DOHH2 (cell line): ENCODE measurements at regions not wholly inside any gene's neighbourhood (a gene's known extent, or its start where the extent isn't known, plus 50 kb on each side); places are given as distances from the start of the nearest gene placed in this dataset.

Experiments used
- EZH2phosphoT487 ChIP-seq: fragments of 200-600 bp; sonication (generic); IDR thresholded peaks from 2 replicates; pipeline ENCODE4 v1.6.1; 2017; ENCODE audit warnings: borderline replicate concordance, mild to moderate bottlenecking, antibody characterized with exemption, low read length, moderate library complexity, mixed read lengths
- TF ChIP-seq, protein P1 (sequence below): fragments of 200-600 bp; sonication (generic); IDR thresholded peaks from one replicate; pipeline ENCODE4 v1.5.1; 2014; ENCODE audit warnings: antibody characterized with exemption, mild to moderate bottlenecking, low read depth, low read length; ENCODE audit not compliant: poor library complexity, severe bottlenecking

DNA sequence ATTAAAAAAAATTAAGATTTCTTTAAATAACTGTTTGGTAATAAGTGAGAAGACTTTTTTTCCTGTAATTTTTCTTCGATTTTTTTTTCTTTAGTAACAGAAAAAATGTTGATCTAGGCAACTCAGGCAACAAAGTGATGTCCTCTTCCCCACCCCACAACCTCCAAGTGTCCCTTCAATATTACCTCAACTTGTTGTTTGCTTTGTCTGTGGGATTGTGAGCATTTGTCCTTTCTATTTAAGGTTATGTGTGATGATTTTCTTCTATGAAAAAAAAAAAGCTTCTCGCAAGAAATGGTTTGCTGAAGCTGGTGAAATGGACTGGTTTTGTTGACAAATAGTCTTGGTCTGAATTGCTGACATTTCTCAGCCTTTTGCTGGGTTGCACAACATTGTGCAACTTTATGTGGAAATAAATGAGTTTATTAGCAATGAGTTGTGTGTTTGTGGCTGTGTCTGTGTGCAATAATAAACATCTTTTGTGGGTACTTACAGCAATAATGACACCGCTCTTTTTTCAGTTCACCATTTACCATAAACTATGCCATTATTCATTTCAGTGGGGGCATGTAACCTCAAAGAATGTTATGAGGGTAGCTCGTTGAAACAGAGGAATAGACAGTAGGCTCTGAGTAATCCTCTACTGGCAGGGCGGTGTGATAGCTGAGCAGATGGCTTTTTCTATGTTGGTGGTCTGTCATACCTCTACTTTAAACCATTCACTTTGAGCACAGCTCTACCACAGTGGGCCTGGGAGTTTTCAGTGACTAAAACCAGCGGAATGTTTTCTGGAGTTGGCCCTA is 218.4 kb downstream of the HLX start:
- TF ChIP-seq, protein P1, sequence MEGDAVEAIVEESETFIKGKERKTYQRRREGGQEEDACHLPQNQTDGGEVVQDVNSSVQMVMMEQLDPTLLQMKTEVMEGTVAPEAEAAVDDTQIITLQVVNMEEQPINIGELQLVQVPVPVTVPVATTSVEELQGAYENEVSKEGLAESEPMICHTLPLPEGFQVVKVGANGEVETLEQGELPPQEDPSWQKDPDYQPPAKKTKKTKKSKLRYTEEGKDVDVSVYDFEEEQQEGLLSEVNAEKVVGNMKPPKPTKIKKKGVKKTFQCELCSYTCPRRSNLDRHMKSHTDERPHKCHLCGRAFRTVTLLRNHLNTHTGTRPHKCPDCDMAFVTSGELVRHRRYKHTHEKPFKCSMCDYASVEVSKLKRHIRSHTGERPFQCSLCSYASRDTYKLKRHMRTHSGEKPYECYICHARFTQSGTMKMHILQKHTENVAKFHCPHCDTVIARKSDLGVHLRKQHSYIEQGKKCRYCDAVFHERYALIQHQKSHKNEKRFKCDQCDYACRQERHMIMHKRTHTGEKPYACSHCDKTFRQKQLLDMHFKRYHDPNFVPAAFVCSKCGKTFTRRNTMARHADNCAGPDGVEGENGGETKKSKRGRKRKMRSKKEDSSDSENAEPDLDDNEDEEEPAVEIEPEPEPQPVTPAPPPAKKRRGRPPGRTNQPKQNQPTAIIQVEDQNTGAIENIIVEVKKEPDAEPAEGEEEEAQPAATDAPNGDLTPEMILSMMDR: no peak
- TF ChIP-seq EZH2phosphoT487: no peak
